GM19324 (cell line): ENCODE measurements at regions not wholly inside any gene's neighbourhood (a gene's known extent, or its start where the extent isn't known, plus 50 kb on each side); places are given as distances from the start of the nearest gene placed in this dataset.
"Not testable (repeated sequence)": the region's sequence is repeated elsewhere in the genome, so short reads cannot be mapped to it uniquely, and the experiment has no call there.

Experiments
- ATAC-seq: cut with Tn5 transposase; IDR thresholded peaks from one replicate; pipeline ENCODE4 v1.9.1; 2021; ENCODE audit warnings: mild to moderate bottlenecking, moderate library complexity; ENCODE audit not compliant: unreplicated experiment, low FRiP score

- ATAC-seq, result no peak
Measured at GRCh38 chr3:118110211-118110610, 924.4 kb downstream of the IGSF11 start.

- ATAC-seq, result no peak
Measured at GRCh38 chr3:118116991-118117390, 917.7 kb downstream of the IGSF11 start.

GRCh38 chr3:118126751-118127150 lies 907.9 kb downstream of the IGSF11 start:
- ATAC-seq, result no peak

GRCh38 chr3:118127992-118128391 lies 906.7 kb downstream of the IGSF11 start:
- no peak for ATAC-seq

GRCh38 chr3:118128886-118129285 lies 905.8 kb downstream of the IGSF11 start:
- ATAC-seq, result no peak

GRCh38 chr3:118137778-118138177 lies 896.9 kb downstream of the IGSF11 start:
- ATAC-seq, result no peak

- ATAC-seq, result no peak
Measured at GRCh38 chr3:118144919-118145318, 889.7 kb downstream of the IGSF11 start.

GRCh38 chr3:118146658-118147375 lies 887.8 kb downstream of the IGSF11 start:
- no peak for ATAC-seq

GRCh38 chr3:118151164-118151563 lies 883.5 kb downstream of the IGSF11 start:
- ATAC-seq, result no peak

- ATAC-seq, result not testable (repeated sequence)
Measured at GRCh38 chr3:118162627-118163588, 871.7 kb downstream of the IGSF11 start.

- ATAC-seq, result no peak
Measured at GRCh38 chr3:118165413-118165812, 869.2 kb downstream of the IGSF11 start.

GRCh38 chr3:118167571-118167970 lies 867.1 kb downstream of the IGSF11 start:
- no peak for ATAC-seq

GRCh38 chr3:118168175-118168574 lies 866.5 kb downstream of the IGSF11 start:
- no peak for ATAC-seq

- no peak for ATAC-seq
Measured at GRCh38 chr3:118171236-118171852, 863.3 kb downstream of the IGSF11 start.

- no peak for ATAC-seq
Measured at GRCh38 chr3:118180853-118181252, 853.8 kb downstream of the IGSF11 start.

- ATAC-seq, result no peak
Measured at GRCh38 chr3:118181274-118181673, 853.4 kb downstream of the IGSF11 start.

GRCh38 chr3:118186051-118186450 lies 848.6 kb downstream of the IGSF11 start:
- ATAC-seq, result no peak

- no peak for ATAC-seq
Measured at GRCh38 chr3:118187221-118187620, 847.4 kb downstream of the IGSF11 start.

GRCh38 chr3:118196183-118196582 lies 838.5 kb downstream of the IGSF11 start:
- no peak for ATAC-seq

GRCh38 chr3:118199044-118199443 lies 835.6 kb downstream of the IGSF11 start:
- ATAC-seq, result no peak

GRCh38 chr3:118204052-118204656 lies 830.5 kb downstream of the IGSF11 start:
- ATAC-seq, result no peak
